Prostate gland (tissue), 2 donors: ENCODE measurements at regions not wholly inside any gene's neighbourhood (a gene's known extent, or its start where the extent isn't known, plus 50 kb on each side); places are given as distances from the start of the nearest gene placed in this dataset.

Source experiments
- DNase-seq: peaks from one replicate; pipeline ENCODE4 v3.0.0-alpha.2; 2019; ENCODE audit warnings: low spot score
- H3K27ac ChIP-seq, 2 donors: fragments of 200-600 bp; sonication (generic); 2 replicates each; pipeline ENCODE4 v1.5.1; 2017 to 2019
- H3K27me3 ChIP-seq: fragments of 200-600 bp; sonication (generic); replicated peaks from 2 replicates; pipeline ENCODE4 v1.5.1; 2019; ENCODE audit not compliant: insufficient read depth
- H3K36me3 ChIP-seq, 2 donors: fragments of 200-600 bp; sonication (generic); 1 replicate in 1 of 2; 2 replicates in 1 of 2; pipeline versions ENCODE4 v1.5.1 to v1.8.1; 2017 to 2019
- H3K4me1 ChIP-seq: fragments of 200-600 bp; sonication (generic); replicated peaks from 2 replicates; pipeline ENCODE4 v1.5.1; 2019
- H3K4me3 ChIP-seq, 2 donors: fragments of 200-600 bp; sonication (generic); 2 replicates each; pipeline ENCODE4 v1.5.1; 2017 to 2019
- H3K9me3 ChIP-seq: fragments of 200-600 bp; sonication (generic); 2 replicates; pipeline ENCODE4 v1.5.1; 2017
- CTCF ChIP-seq, 4 experiments: fragments of 200-600 bp in 2 of 4; fragments of 450-650 bp in 2 of 4; sonication (generic) in 2 of 4; IDR thresholded peaks; 1 replicate in 3 of 4; 2 replicates in 1 of 4; pipeline ENCODE4 v1.5.1; 2016 to 2019; ENCODE audit warnings: antibody characterized with exemption in 4 of 4, mild to moderate bottlenecking in 2 of 4, moderate library complexity in 2 of 4
- POLR2A ChIP-seq: fragments of 450-650 bp; IDR thresholded peaks from one replicate; pipeline ENCODE4 v1.6.1; 2016; ENCODE audit warnings: antibody characterized with exemption, mild to moderate bottlenecking
- POLR2AphosphoS5 ChIP-seq: sonication (generic); formaldehyde crosslinking; IDR thresholded peaks from one replicate; pipeline ENCODE4 v1.6.1; 2017; ENCODE audit warnings: antibody characterized with exemption
- WGBS: methylation state at CpG from one replicate; pipeline ENCODE4 v1.1.5; 2018; 5-methylcytosine and 5-hydroxymethylcytosine counted together
- intact Hi-C: fragments of 100-400 bp; cut with DNase I; formaldehyde crosslinking; loops from one replicate; pipeline ENCODE4 v1.14.2; 2022

GRCh38 chr9:87139099-87139730, 191.9 kb upstream of the GAS1 start:
- Histone ChIP-seq H3K36me3 (no peaks in the 10 kb centered on the region), H3K9me3 (no peaks in the 10 kb centered on the region), H3K27me3 (no peaks in the 10 kb centered on the region), H3K4me3 (no peak overlapping the region), H3K4me1 (no peaks in the 10 kb centered on the region), H3K27ac (no peak overlapping the region)
- DNase-seq = no peak
- intact Hi-C loops = no loop called here
- WGBS = 86% methylated on average over 4 of the region's 4 CpGs
- TF ChIP-seq POLR2A = no peak
- TF ChIP-seq POLR2AphosphoS5 = no peak
- TF ChIP-seq CTCF (IDR thresholded peaks at IDR 0.05) = no peak

GRCh38 chr9:87140142-87140541, 192.8 kb upstream of the GAS1 start:
- intact Hi-C loops = no loop called here
- no peaks in the 10 kb centered on the region for H3K4me1 ChIP-seq
- H3K36me3 ChIP-seq = no peaks in the 10 kb centered on the region
- no peaks in the 10 kb centered on the region for H3K27me3 ChIP-seq
- TF ChIP-seq POLR2AphosphoS5 (no peak), CTCF (IDR thresholded peaks at IDR 0.05) (no peak), POLR2A (no peak)
- DNase-seq = no peak
- 79% methylated on average over 4 of the region's 4 CpGs for WGBS
- no peak overlapping the region for H3K4me3 ChIP-seq
- H3K9me3 ChIP-seq = no peaks in the 10 kb centered on the region
- no peak overlapping the region for H3K27ac ChIP-seq

- 87% methylated on average over 6 of the region's 6 CpGs for WGBS
- no peaks in the 10 kb centered on the region for H3K4me1 ChIP-seq
- no peaks in the 10 kb centered on the region for H3K27me3 ChIP-seq
- no peak for DNase-seq
- no peak overlapping the region for H3K27ac ChIP-seq
- TF ChIP-seq CTCF (IDR thresholded peaks at IDR 0.05) = no peak
- no peak for TF ChIP-seq POLR2A
- no peak for TF ChIP-seq POLR2AphosphoS5
- intact Hi-C loops = no loop called here
- H3K9me3 ChIP-seq = no peaks in the 10 kb centered on the region
- no peaks in the 10 kb centered on the region for H3K36me3 ChIP-seq
- no peak overlapping the region for H3K4me3 ChIP-seq
Measured at GRCh38 chr9:87140605-87141109, 193.4 kb upstream of the GAS1 start.

- intact Hi-C loops = no loop called here
- Histone ChIP-seq H3K9me3 (no peaks in the 10 kb centered on the region), H3K27me3 (no peaks in the 10 kb centered on the region), H3K36me3 (no peaks in the 10 kb centered on the region), H3K4me3 (no peak overlapping the region), H3K27ac (no peak overlapping the region), H3K4me1 (no peaks in the 10 kb centered on the region)
- no peak for DNase-seq
- 78% methylated on average over 8 of the region's 8 CpGs for WGBS
- TF ChIP-seq POLR2AphosphoS5 (no peak), CTCF (IDR thresholded peaks at IDR 0.05) (no peak), POLR2A (no peak)
Measured at GRCh38 chr9:87141124-87141523, 193.8 kb upstream of the GAS1 start.

- Histone ChIP-seq H3K4me3 (no peak overlapping the region), H3K4me1 (peaks cover 4% of the 10 kb centered on the region), H3K9me3 (no peaks in the 10 kb centered on the region), H3K27me3 (no peaks in the 10 kb centered on the region), H3K36me3 (no peaks in the 10 kb centered on the region), H3K27ac (no peak overlapping the region)
- 67% methylated on average over 7 of the region's 7 CpGs for WGBS
- TF ChIP-seq POLR2AphosphoS5 (no peak), CTCF (IDR thresholded peaks at IDR 0.05) (no peak), POLR2A (no peak)
- DNase-seq = no peak
- intact Hi-C loops = no loop called here
Measured at GRCh38 chr9:87146933-87147332, 199.6 kb upstream of the GAS1 start.
